Hematopoietic multipotent progenitor cell (in vitro differentiated cells): ENCODE measurements at regions not wholly inside any gene's neighbourhood (a gene's known extent, or its start where the extent isn't known, plus 50 kb on each side); places are given as distances from the start of the nearest gene placed in this dataset.

ENCODE experiments used
- DNase-seq, 3 donors: peaks; one replicate each; pipeline ENCODE4 v3.0.0-alpha.2; 2011 to 2015; ENCODE audit warnings: low read depth in 2 of 3, low spot score in 2 of 3

- no peak for DNase-seq
These were observed 85.9 kb upstream of the SLC34A2 start for GRCh38 chr4:25569716-25570115.

DNA sequence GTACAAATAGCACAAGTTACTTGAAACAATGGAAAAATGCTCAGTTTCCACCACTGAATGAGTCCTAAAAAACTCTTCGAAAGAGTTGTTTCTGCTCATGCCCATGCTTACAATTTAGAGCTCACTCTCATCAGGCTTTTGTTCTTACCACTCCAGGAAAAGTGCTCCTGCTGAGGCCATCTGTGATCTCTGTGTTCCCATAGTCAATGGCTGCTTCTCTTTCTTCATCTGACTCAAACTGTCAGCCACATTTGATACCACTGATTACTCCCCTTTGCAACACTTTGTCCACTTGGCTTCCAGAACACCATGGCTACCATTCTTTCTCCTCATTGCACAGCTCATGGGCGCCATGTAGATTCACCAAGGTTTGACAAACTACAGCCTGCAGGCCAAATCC, 80.0 kb upstream of the SLC34A2 start:
- no peak for DNase-seq

DNA sequence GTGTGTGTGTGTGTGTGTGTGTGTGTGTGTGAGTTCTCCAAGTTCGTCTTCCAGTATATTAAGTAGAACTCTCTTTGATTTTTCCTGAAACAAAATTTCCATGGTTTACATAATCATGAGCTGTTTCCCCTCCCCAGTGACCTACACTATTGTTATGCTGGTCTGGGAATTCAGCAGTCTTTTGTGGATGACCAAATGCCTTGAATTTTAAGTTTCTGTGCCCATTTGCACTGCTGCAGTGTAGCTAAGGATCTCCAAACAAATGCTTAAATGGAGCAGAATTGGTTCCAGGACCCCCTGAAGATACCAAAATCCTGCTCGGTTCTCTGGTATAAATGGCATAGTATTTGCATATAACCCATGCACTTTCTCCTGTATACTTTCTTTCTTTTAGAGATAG, 77.2 kb upstream of the SLC34A2 start:
- DNase-seq, result no peak

- DNase-seq, result no peak
These were observed 74.8 kb upstream of the SLC34A2 start for GRCh38 chr4:25580633-25581467.

- DNase-seq, result no peak
These were observed 69.6 kb upstream of the SLC34A2 start for GRCh38 chr4:25585901-25586523.

GRCh38 chr4:25588206-25588605, 67.4 kb upstream of the SLC34A2 start:
- DNase-seq, result no peak

GRCh38 chr4:25590171-25590570, 65.5 kb upstream of the SLC34A2 start:
- DNase-seq, result no peak

GRCh38 chr4:25592736-25593135, 62.9 kb upstream of the SLC34A2 start:
- DNase-seq, result no peak
